IMR-90 (cell line): ENCODE measurements at regions not wholly inside any gene's neighbourhood (a gene's known extent, or its start where the extent isn't known, plus 50 kb on each side); places are given as distances from the start of the nearest gene placed in this dataset.

Experiments
- ATAC-seq: fragments of 200-7000 bp; cut with Tn5 transposase; 2 replicates; pipeline ENCODE4 v1.9.1; 2020; ENCODE audit warnings: low read depth, mild to moderate bottlenecking, moderate library complexity
- BruUV-seq: library from RNA; stranded (reverse); fragments of 400-500 nt; replicated peaks from 2 replicates; lab custom pipeline; 2021; lab: Mats Ljungman, UMichigan
- CTCF ChIA-PET: fragments of 300-600 bp; formaldehyde crosslinking; extraction: SDS; loops from one replicate; lab custom pipeline; 2021; ENCODE audit warnings: antibody characterized with exemption; lab: Yijun Ruan, JAX
- POLR2A ChIA-PET: fragments of 300-600 bp; sonication (Branson Sonifier 250); formaldehyde crosslinking; loops from one replicate; lab custom pipeline; 2022; ENCODE audit warnings: antibody characterized with exemption; ENCODE audit not compliant: unreplicated experiment; lab: Charles Lee
- DNase-seq: peaks from one replicate; pipeline ENCODE4 v3.0.0; 2013
- H2AFZ ChIP-seq: replicated peaks from 2 replicates; pipeline ENCODE3; 2013; ENCODE audit warnings: low read length, mild to moderate bottlenecking; ENCODE audit not compliant: poor library complexity
- H2AK5ac ChIP-seq: 2 replicates; pipeline ENCODE4 v1.6.1; 2013; ENCODE audit warnings: low read depth, low read length, inconsistent platforms
- H2AK9ac ChIP-seq: replicated peaks from 2 replicates; pipeline ENCODE3; 2013; ENCODE audit warnings: mild to moderate bottlenecking, low read depth, low read length, moderate library complexity; ENCODE audit not compliant: poor library complexity
- H2BK120ac ChIP-seq: 2 replicates; pipeline ENCODE4 v1.6.1; 2013; ENCODE audit warnings: low read depth, low read length, inconsistent platforms
- H2BK15ac ChIP-seq: 3 replicates; pipeline ENCODE4 v1.6.1; 2013; ENCODE audit warnings: low read depth, low read length, inconsistent platforms
- H2BK20ac ChIP-seq: 2 replicates; pipeline ENCODE4 v1.6.1; 2013; ENCODE audit warnings: low read depth, mild to moderate bottlenecking, inconsistent platforms, low read length, moderate library complexity
- H2BK5ac ChIP-seq: 2 replicates; pipeline ENCODE4 v1.6.1; 2013; ENCODE audit warnings: mild to moderate bottlenecking, low read depth, low read length, inconsistent platforms; ENCODE audit not compliant: poor library complexity, severe bottlenecking
- H3K14ac ChIP-seq: replicated peaks from 2 replicates; pipeline ENCODE4 v1.6.1; 2013; ENCODE audit warnings: low read depth, low read length, inconsistent platforms
- H3K18ac ChIP-seq: 2 replicates; pipeline ENCODE4 v1.6.1; 2013; ENCODE audit warnings: low read depth, low read length, control low read depth
- H3K23ac ChIP-seq: 2 replicates; pipeline ENCODE4 v1.6.1; 2013; ENCODE audit warnings: low read depth, low read length, inconsistent platforms
- H3K27ac ChIP-seq: 2 replicates; pipeline ENCODE4 v1.5.1; 2013; ENCODE audit warnings: mild to moderate bottlenecking, control low read depth, low read length; ENCODE audit not compliant: insufficient read depth
- H3K27me3 ChIP-seq: 2 replicates; pipeline ENCODE4 v1.6.1; 2013; ENCODE audit warnings: low read length; ENCODE audit not compliant: control insufficient read depth, insufficient read depth
- H3K36me3 ChIP-seq: 2 replicates; pipeline ENCODE4 v1.6.1; 2013; ENCODE audit warnings: low read length, mixed read lengths; ENCODE audit not compliant: control insufficient read depth, insufficient read depth
- H3K4ac ChIP-seq: 2 replicates; pipeline ENCODE4 v1.6.1; 2013; ENCODE audit warnings: low read depth, low read length, inconsistent platforms
- H3K4me1 ChIP-seq: 2 replicates; pipeline ENCODE4 v1.6.1; 2013; ENCODE audit warnings: low read length, mixed read lengths; ENCODE audit not compliant: control insufficient read depth, insufficient read depth
- H3K4me2 ChIP-seq: 2 replicates; pipeline ENCODE4 v1.6.1; 2013; ENCODE audit warnings: low read depth, mild to moderate bottlenecking, control low read depth, low read length, moderate library complexity
- H3K4me3 ChIP-seq: 2 replicates; pipeline ENCODE4 v1.5.1; 2013; ENCODE audit warnings: low read depth, mild to moderate bottlenecking, control low read depth, low read length, moderate library complexity; ENCODE audit not compliant: insufficient read depth
- H3K56ac ChIP-seq: 2 replicates; pipeline ENCODE4 v1.6.1; 2013; ENCODE audit warnings: low read length, inconsistent platforms; ENCODE audit not compliant: insufficient read depth; ENCODE audit errors: extremely low read depth
- H3K79me1 ChIP-seq, 2 experiments: 2 replicates each; pipeline ENCODE4 v1.6.1; 2013; ENCODE audit warnings: low read length in 2 of 2, inconsistent platforms in 1 of 2, low read depth in 1 of 2
- H3K9ac ChIP-seq: 2 replicates; pipeline ENCODE4 v1.6.1; 2013; ENCODE audit warnings: low read depth, low read length, control low read depth
- H3K9me1 ChIP-seq: 2 replicates; pipeline ENCODE4 v1.6.1; 2013; ENCODE audit warnings: low read length, inconsistent platforms; ENCODE audit not compliant: insufficient read depth
- H3K9me3 ChIP-seq: 2 replicates; pipeline ENCODE4 v1.6.1; 2013; ENCODE audit warnings: low read length; ENCODE audit not compliant: control insufficient read depth, insufficient read depth
- H4K20me1 ChIP-seq: 2 replicates; pipeline ENCODE4 v1.6.1; 2013; ENCODE audit warnings: low read length, inconsistent platforms; ENCODE audit not compliant: insufficient read depth
- H4K5ac ChIP-seq: 2 replicates; pipeline ENCODE4 v1.6.1; 2013; ENCODE audit warnings: mild to moderate bottlenecking, low read depth, low read length, control low read depth
- H4K8ac ChIP-seq, 2 experiments: 2 replicates each; pipeline ENCODE4 v1.6.1; 2013; ENCODE audit warnings: low read depth in 2 of 2, low read length in 2 of 2, control low read depth in 1 of 2, inconsistent platforms in 1 of 2
- H4K91ac ChIP-seq: 2 replicates; pipeline ENCODE4 v1.6.1; 2013; ENCODE audit warnings: low read depth, low read length, inconsistent platforms; ENCODE audit not compliant: insufficient read depth
- BHLHE40 ChIP-seq: fragments of 150-350 bp; IDR thresholded peaks from 2 replicates; pipeline ENCODE4 v1.6.1; 2016; ENCODE audit warnings: mild to moderate bottlenecking, low read depth, low read length
- CEBPB ChIP-seq: IDR thresholded peaks from 2 replicates; pipeline ENCODE4 v1.6.1; 2012; ENCODE audit warnings: low read depth, low read length, improper control_type of control experiment
- CHD1 ChIP-seq: IDR thresholded peaks from 2 replicates; pipeline ENCODE4 v1.6.1; 2012; ENCODE audit warnings: low read depth, low read length, improper control_type of control experiment
- FOS ChIP-seq: fragments of 150-350 bp; IDR thresholded peaks from 2 replicates; pipeline ENCODE4 v1.6.1; 2016; ENCODE audit warnings: low read depth, low read length
- MAFK ChIP-seq: IDR thresholded peaks from 2 replicates; pipeline ENCODE4 v1.6.1; 2012; ENCODE audit warnings: low read depth, low read length, improper control_type of control experiment
- MXI1 ChIP-seq: IDR thresholded peaks from 2 replicates; pipeline ENCODE4 v1.6.1; 2012; ENCODE audit warnings: low read depth, mild to moderate bottlenecking, low read length, moderate library complexity, borderline replicate concordance
- NFE2L2 ChIP-seq: fragments of 150-350 bp; IDR thresholded peaks from 2 replicates; pipeline ENCODE4 v1.6.1; 2016; ENCODE audit warnings: low read depth, mild to moderate bottlenecking, low read length
- WGBS, 2 experiments: methylation state at CpG; one replicate each; pipeline versions ENCODE4 v1.1.5 to v1.1.7; 2013; ENCODE audit warnings: missing lambda C conversion rate in 2 of 2; ENCODE audit not compliant: insufficient read length in 1 of 2; ENCODE audit errors: extremely low coverage in 2 of 2; 5-methylcytosine and 5-hydroxymethylcytosine counted together
- dilution Hi-C: fragments of 300-500 bp; cut with HindIII; formaldehyde crosslinking; loops from one replicate; pipeline ENCODE4 v1.14.3; 2018; ENCODE audit warnings: low sequenced_read_pairs; ENCODE audit not compliant: unreplicated experiment
- in situ Hi-C: fragments of 300-500 bp; cut with MboI; formaldehyde crosslinking; loops from 3 replicates; pipeline ENCODE4 v1.14.3; 2019; ENCODE audit warnings: low sequenced_read_pairs, inconsistent platforms, mixed read lengths
- intact Hi-C: fragments of 100-400 bp; cut with micrococcal nuclease; formaldehyde crosslinking; loops from 2 replicates; pipeline ENCODE4 v1.10.0; 2022
- TF ChIP-seq, protein P1 (sequence below): conservative IDR thresholded peaks from 2 replicates; pipeline ENCODE4 v1.5.1; 2012; ENCODE audit warnings: mild to moderate bottlenecking, low read depth, low read length, improper control_type of control experiment
- TF ChIP-seq, protein P2 (sequence below): fragments of 150-350 bp; IDR thresholded peaks from 2 replicates; pipeline ENCODE4 v1.6.1; 2016; ENCODE audit warnings: low read depth, mild to moderate bottlenecking, low read length, moderate library complexity, borderline replicate concordance
- TF ChIP-seq, protein P3 (sequence below): fragments of 150-350 bp; IDR thresholded peaks from 2 replicates; pipeline ENCODE4 v1.6.1; 2017; ENCODE audit warnings: mild to moderate bottlenecking, antibody characterized with exemption, low read length, low read depth

DNA sequence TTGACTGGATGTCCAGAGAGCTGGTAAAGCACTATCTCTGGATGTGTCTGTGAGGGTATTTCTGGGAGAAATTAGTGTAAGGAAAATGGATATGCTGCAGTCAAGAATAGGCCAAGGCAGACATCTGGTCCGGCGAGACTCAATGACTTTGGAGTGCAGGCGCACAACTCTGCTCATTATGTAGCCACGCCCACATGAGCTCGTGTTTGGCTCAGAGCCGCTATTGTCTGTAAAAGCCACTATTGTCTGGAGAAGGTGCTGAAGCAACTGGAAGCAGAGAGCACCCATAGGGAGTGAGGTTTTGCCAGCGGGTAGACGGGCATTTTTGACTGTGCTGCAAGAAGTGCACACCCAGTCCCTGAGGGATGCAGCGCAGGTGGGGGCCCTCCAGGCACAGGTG is 305.0 kb upstream of the POU3F2 start:
- H3K4me3 ChIP-seq = no peak overlapping the region
- no peaks in the 10 kb centered on the region for H3K27me3 ChIP-seq
- H4K91ac ChIP-seq = no peak overlapping the region
- no peak overlapping the region for H4K8ac ChIP-seq
- no peaks in the 10 kb centered on the region for H3K79me1 ChIP-seq
- POLR2A ChIA-PET = no interaction called here
- no peak overlapping the region for H2AK5ac ChIP-seq
- H3K9me3 ChIP-seq = peaks cover 18% of the 10 kb centered on the region
- DNase-seq (no peak), ATAC-seq (no peak)
- H3K4me1 ChIP-seq = no peaks in the 10 kb centered on the region
- no peak overlapping the region for H3K18ac ChIP-seq
- no peak overlapping the region for H2AFZ ChIP-seq
- no peak overlapping the region for H2BK5ac ChIP-seq
- H3K36me3 ChIP-seq = no peaks in the 10 kb centered on the region
- H3K9me1 ChIP-seq = no peaks in the 10 kb centered on the region
- no peak overlapping the region for H3K9ac ChIP-seq
- H3K27ac ChIP-seq = no peak overlapping the region
- H2BK120ac ChIP-seq = no peak overlapping the region
- dilution Hi-C loops = no loop called here
- H2BK15ac ChIP-seq = no peak overlapping the region
- in situ Hi-C loops = no loop called here
- no peak overlapping the region for H3K56ac ChIP-seq
- no TSS peak for BruUV-seq
- no peak overlapping the region for H3K4ac ChIP-seq
- no peaks in the 10 kb centered on the region for H4K20me1 ChIP-seq
- no peak overlapping the region for H2AK9ac ChIP-seq
- H3K4me2 ChIP-seq = no peak overlapping the region
- WGBS, 2 experiments = 67% methylated on average over 8 of the region's 9 CpGs; no CpG with 5 or more reads in 1 of the 2 experiments
- no peak overlapping the region for H3K14ac ChIP-seq
- TF ChIP-seq MAFK (no peak), NFE2L2 (no peak), MXI1 (no peak), BHLHE40 (no peak), CHD1 (no peak), FOS (no peak), CEBPB (no peak)
- TF ChIP-seq, protein P1, sequence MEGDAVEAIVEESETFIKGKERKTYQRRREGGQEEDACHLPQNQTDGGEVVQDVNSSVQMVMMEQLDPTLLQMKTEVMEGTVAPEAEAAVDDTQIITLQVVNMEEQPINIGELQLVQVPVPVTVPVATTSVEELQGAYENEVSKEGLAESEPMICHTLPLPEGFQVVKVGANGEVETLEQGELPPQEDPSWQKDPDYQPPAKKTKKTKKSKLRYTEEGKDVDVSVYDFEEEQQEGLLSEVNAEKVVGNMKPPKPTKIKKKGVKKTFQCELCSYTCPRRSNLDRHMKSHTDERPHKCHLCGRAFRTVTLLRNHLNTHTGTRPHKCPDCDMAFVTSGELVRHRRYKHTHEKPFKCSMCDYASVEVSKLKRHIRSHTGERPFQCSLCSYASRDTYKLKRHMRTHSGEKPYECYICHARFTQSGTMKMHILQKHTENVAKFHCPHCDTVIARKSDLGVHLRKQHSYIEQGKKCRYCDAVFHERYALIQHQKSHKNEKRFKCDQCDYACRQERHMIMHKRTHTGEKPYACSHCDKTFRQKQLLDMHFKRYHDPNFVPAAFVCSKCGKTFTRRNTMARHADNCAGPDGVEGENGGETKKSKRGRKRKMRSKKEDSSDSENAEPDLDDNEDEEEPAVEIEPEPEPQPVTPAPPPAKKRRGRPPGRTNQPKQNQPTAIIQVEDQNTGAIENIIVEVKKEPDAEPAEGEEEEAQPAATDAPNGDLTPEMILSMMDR = no peak
- TF ChIP-seq, protein P2, sequence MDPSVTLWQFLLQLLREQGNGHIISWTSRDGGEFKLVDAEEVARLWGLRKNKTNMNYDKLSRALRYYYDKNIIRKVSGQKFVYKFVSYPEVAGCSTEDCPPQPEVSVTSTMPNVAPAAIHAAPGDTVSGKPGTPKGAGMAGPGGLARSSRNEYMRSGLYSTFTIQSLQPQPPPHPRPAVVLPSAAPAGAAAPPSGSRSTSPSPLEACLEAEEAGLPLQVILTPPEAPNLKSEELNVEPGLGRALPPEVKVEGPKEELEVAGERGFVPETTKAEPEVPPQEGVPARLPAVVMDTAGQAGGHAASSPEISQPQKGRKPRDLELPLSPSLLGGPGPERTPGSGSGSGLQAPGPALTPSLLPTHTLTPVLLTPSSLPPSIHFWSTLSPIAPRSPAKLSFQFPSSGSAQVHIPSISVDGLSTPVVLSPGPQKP = no peak
- TF ChIP-seq, protein P3, sequence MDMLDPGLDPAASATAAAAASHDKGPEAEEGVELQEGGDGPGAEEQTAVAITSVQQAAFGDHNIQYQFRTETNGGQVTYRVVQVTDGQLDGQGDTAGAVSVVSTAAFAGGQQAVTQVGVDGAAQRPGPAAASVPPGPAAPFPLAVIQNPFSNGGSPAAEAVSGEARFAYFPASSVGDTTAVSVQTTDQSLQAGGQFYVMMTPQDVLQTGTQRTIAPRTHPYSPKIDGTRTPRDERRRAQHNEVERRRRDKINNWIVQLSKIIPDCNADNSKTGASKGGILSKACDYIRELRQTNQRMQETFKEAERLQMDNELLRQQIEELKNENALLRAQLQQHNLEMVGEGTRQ = no peak
- H4K5ac ChIP-seq = no peak overlapping the region
- no peak overlapping the region for H3K23ac ChIP-seq
- CTCF ChIA-PET = no interaction called here
- H2BK20ac ChIP-seq = no peak overlapping the region
- intact Hi-C loops = no loop called here
